Adrenal gland (tissue), 9 donors: ENCODE measurements at regions not wholly inside any gene's neighbourhood (a gene's known extent, or its start where the extent isn't known, plus 50 kb on each side); places are given as distances from the start of the nearest gene placed in this dataset.

Experiments used
- DNase-seq, 7 donors: peaks; one replicate each; pipeline ENCODE4 v3.0.0-alpha.2; 2019 to 2020
- H3K27ac ChIP-seq, 5 donors: fragments of 200-600 bp; sonication (generic) in 4 of 5; 1 replicate in 3 of 5; 2 replicates in 2 of 5; pipeline versions ENCODE4 v1.5.1 to v1.8.0; 2016 to 2020; ENCODE audit warnings: mild to moderate bottlenecking in 1 of 5
- H3K27me3 ChIP-seq: fragments of 200-600 bp; 2 replicates; pipeline ENCODE4 v1.8.0; 2021
- H3K36me3 ChIP-seq, 2 donors: fragments of 200-600 bp; replicated peaks in 1 of 2; 1 replicate in 1 of 2; 2 replicates in 1 of 2; pipeline versions ENCODE4 v1.5.1 to v1.8.0; 2018 to 2022
- H3K4me1 ChIP-seq, 2 donors: fragments of 200-600 bp; replicated peaks in 1 of 2; 1 replicate in 1 of 2; 2 replicates in 1 of 2; pipeline versions ENCODE4 v1.5.1 to v1.8.0; 2018 to 2021
- H3K4me3 ChIP-seq, 4 donors: fragments of 200-600 bp; sonication (generic) in 3 of 4; one replicate each; pipeline ENCODE4 v1.5.1; 2016 to 2018
- H3K9me3 ChIP-seq, 3 donors: fragments of 200-600 bp; sonication (generic) in 1 of 3; replicated peaks in 1 of 3; 1 replicate in 2 of 3; 2 replicates in 1 of 3; pipeline versions ENCODE4 v1.5.1 to v1.8.0; 2016 to 2021
- CTCF ChIP-seq, 6 experiments: fragments of 450-650 bp in 4 of 6; fragments of 200-600 bp in 2 of 6; sonication (generic) in 1 of 6; IDR thresholded peaks; 1 replicate in 5 of 6; 2 replicates in 1 of 6; pipeline versions ENCODE4 v1.5.1 to v1.8.0; 2016 to 2021; ENCODE audit warnings: antibody characterized with exemption in 6 of 6, mild to moderate bottlenecking in 2 of 6, moderate library complexity in 1 of 6
- POLR2A ChIP-seq, 2 donors: fragments of 450-650 bp; IDR thresholded peaks; one replicate each; pipeline ENCODE4 v1.6.1; 2017; ENCODE audit warnings: antibody characterized with exemption in 2 of 2, mild to moderate bottlenecking in 2 of 2, moderate library complexity in 1 of 2
- WGBS, 4 donors: extraction: QIAGEN DNeasy Blood & Tissue Kit in 2 of 4; methylation state at CpG; one replicate each; pipeline versions ENCODE4 v1.1.5 to v1.1.7; 2013 to 2017; 5-methylcytosine and 5-hydroxymethylcytosine counted together
- intact Hi-C, 2 donors: fragments of 100-400 bp; cut with DNase I; formaldehyde crosslinking; loops; one replicate each; pipeline versions ENCODE4 v1.14.1 to v1.15.0; 2022 to 2023
- donor health status: healthy with polysubstance abuse.
- donor health status: Bipolar disorder and iron deficiency.
- donor health status: DM: yes; HTN: yes; CAD: no.
- donor health status: DM: no; HTN: no; CAD: no.
- donor health status: DM: no; HTN: no; CAD: no.

- Histone ChIP-seq H3K4me1 (no peaks in the 10 kb centered on the region), H3K36me3 (no peaks in the 10 kb centered on the region), H3K27ac (no peak overlapping the region), H3K4me3 (no peak overlapping the region), H3K27me3 (no peaks in the 10 kb centered on the region), H3K9me3 (no peaks in the 10 kb centered on the region)
- intact Hi-C loops, result no loop called here
- 87 to 95% (median 92%) methylated on average over 3 of the region's 3 CpGs for WGBS, 4 donors
- DNase-seq, result no peak
- TF ChIP-seq CTCF (IDR thresholded peaks at IDR 0.05) (no peak), POLR2A (IDR thresholded peaks at IDR 0.05) (no peak)
Observed at GRCh38 chr12:18983854-18984253, 145.7 kb upstream of the PLEKHA5 start.

- DNase-seq, result no peak
- Histone ChIP-seq H3K27ac (no peak overlapping the region), H3K4me3 (no peak overlapping the region), H3K4me1 (no peaks in the 10 kb centered on the region), H3K27me3 (no peaks in the 10 kb centered on the region), H3K9me3 (no peaks in the 10 kb centered on the region), H3K36me3 (no peaks in the 10 kb centered on the region)
- intact Hi-C loops, result no loop called here
- TF ChIP-seq CTCF (IDR thresholded peaks at IDR 0.05), result no peak
- TF ChIP-seq POLR2A (IDR thresholded peaks at IDR 0.05), result no peak
- WGBS, 4 donors, result 79 to 91% (median 85%) methylated on average over 2 of the region's 2 CpGs
Observed at GRCh38 chr12:18990856-18991255, 138.7 kb upstream of the PLEKHA5 start.

GRCh38 chr12:18992336-18992735 lies 137.2 kb upstream of the PLEKHA5 start:
- H3K36me3 ChIP-seq, result no peaks in the 10 kb centered on the region
- H3K4me1 ChIP-seq, result no peaks in the 10 kb centered on the region
- TF ChIP-seq POLR2A (IDR thresholded peaks at IDR 0.05), result no peak
- H3K27me3 ChIP-seq, result no peaks in the 10 kb centered on the region
- intact Hi-C loops, result no loop called here
- WGBS, 4 donors, result 83 to 88% (median 88%) methylated on average over 2 of the region's 2 CpGs
- H3K27ac ChIP-seq, result no peak overlapping the region
- no peak for DNase-seq
- H3K4me3 ChIP-seq, result no peak overlapping the region
- H3K9me3 ChIP-seq, result no peaks in the 10 kb centered on the region

DNA sequence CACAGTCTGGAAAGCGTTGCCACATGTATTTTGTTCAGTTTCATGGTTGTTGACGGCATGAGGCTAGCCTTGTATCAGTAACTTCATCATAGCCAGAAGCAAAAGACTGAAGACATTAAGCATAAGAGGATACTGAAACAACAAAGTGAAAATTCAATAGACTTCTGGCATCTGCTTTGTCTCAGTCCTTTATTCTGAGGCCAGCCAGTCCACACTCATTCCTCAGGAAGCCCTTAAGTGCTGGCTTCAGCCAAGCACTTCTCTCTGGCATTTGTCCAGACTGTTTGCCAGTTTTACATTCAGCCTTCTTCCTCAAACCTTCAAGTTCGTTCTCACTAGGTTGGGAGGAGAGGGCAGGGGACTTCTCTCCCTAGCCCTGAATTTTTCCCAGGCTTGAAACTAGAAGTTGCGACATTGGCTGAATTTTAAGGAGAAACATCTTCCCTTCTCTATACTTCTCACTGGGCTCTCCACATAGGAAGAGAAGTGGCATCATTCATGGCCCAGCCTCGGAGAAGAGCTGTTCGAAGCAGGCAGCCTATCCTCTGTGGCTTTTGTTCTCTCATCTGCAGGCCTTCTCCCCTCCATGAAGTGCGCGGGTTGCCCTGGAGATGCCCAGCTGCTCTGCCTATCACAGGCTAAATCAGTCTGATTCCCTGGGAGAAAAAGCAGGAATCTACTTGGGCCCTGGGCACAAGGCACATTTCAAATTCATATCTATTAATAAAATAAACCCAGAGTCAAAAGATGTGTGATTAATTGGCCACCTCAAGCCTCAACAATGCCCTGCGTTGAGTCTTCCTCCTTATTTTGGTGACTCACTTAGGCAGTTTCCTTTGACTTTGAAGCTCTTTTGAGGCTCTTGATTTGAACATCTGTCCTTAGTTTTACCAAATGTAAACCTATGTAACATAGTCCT lies 130.9 kb upstream of the PLEKHA5 start:
- no peak overlapping the region for H3K27ac ChIP-seq
- H3K9me3 ChIP-seq, result no peaks in the 10 kb centered on the region
- no peaks in the 10 kb centered on the region for H3K27me3 ChIP-seq
- intact Hi-C loops, result no loop called here
- 80 to 83% (median 82%) methylated on average over 8 to 9 of the region's 9 CpGs for WGBS, 4 donors
- no peak for DNase-seq
- TF ChIP-seq CTCF (IDR thresholded peaks at IDR 0.05) (no peak), POLR2A (IDR thresholded peaks at IDR 0.05) (no peak)
- H3K4me3 ChIP-seq, result no peak overlapping the region
- no peaks in the 10 kb centered on the region for H3K4me1 ChIP-seq
- H3K36me3 ChIP-seq, result no peaks in the 10 kb centered on the region

GRCh38 chr12:19000836-19001235 lies 128.7 kb upstream of the PLEKHA5 start:
- no peak for TF ChIP-seq POLR2A (IDR thresholded peaks at IDR 0.05)
- H3K27me3 ChIP-seq, result no peaks in the 10 kb centered on the region
- H3K4me1 ChIP-seq, result no peaks in the 10 kb centered on the region
- no peaks in the 10 kb centered on the region for H3K36me3 ChIP-seq
- H3K9me3 ChIP-seq, result no peaks in the 10 kb centered on the region
- 89 to 98% (median 92%) methylated on average over 2 of the region's 2 CpGs for WGBS, 4 donors
- H3K27ac ChIP-seq, result no peak overlapping the region
- intact Hi-C loops, result no loop called here
- DNase-seq, result no peak
- no peak overlapping the region for H3K4me3 ChIP-seq
